Small intestine (tissue), 7 donors: ENCODE measurements at regions not wholly inside any gene's neighbourhood (a gene's known extent, or its start where the extent isn't known, plus 50 kb on each side); places are given as distances from the start of the nearest gene placed in this dataset.
A peak's percentile ranks its signal among the peaks of the same experiment; 100 is the strongest.
"Not testable (repeated sequence)": the region's sequence is repeated elsewhere in the genome, so short reads cannot be mapped to it uniquely, and the experiment has no call there.

Experiments used
- DNase-seq, 2 donors: peaks; one replicate each; pipeline versions ENCODE4 v3.0.0 to v3.0.0-alpha.2; 2013
- FAIRE-seq: peaks from 2 replicates; lab custom pipeline; 2012; peaks lifted over from hg19 to GRCh38; lab: Jason Lieb, UNC
- H3K27ac ChIP-seq, 3 donors: one replicate each; pipeline ENCODE4 v1.5.1; 2013; ENCODE audit warnings: low read length in 2 of 3, mild to moderate bottlenecking in 2 of 3, control low read depth in 1 of 3, inconsistent platforms in 1 of 3, low read depth in 1 of 3, moderate library complexity in 1 of 3
- H3K27me3 ChIP-seq, 3 donors: one replicate each; pipeline ENCODE4 v1.6.1; 2013; ENCODE audit warnings: low read length in 3 of 3, inconsistent platforms in 1 of 3; ENCODE audit not compliant: control insufficient read depth in 3 of 3, insufficient read depth in 3 of 3
- H3K36me3 ChIP-seq, 3 donors: one replicate each; pipeline ENCODE4 v1.6.1; 2013; ENCODE audit warnings: low read length in 3 of 3, inconsistent platforms in 1 of 3, low read depth in 1 of 3, mild to moderate bottlenecking in 1 of 3, moderate library complexity in 1 of 3; ENCODE audit not compliant: control insufficient read depth in 3 of 3, insufficient read depth in 2 of 3
- H3K4me1 ChIP-seq, 3 donors: one replicate each; pipeline ENCODE4 v1.6.1; 2013; ENCODE audit warnings: low read length in 2 of 3, inconsistent platforms in 1 of 3, low read depth in 1 of 3, mild to moderate bottlenecking in 1 of 3, moderate library complexity in 1 of 3; ENCODE audit not compliant: control insufficient read depth in 3 of 3, insufficient read depth in 2 of 3
- H3K4me3 ChIP-seq, 3 donors: one replicate each; pipeline ENCODE4 v1.5.1; 2013; ENCODE audit warnings: low read length in 3 of 3, control low read depth in 1 of 3, inconsistent platforms in 1 of 3, low read depth in 1 of 3, mild to moderate bottlenecking in 1 of 3, moderate library complexity in 1 of 3
- H3K9me3 ChIP-seq, 2 donors: one replicate each; pipeline ENCODE4 v1.6.1; 2013; ENCODE audit warnings: low read depth in 1 of 2, low read length in 1 of 2; ENCODE audit not compliant: control insufficient read depth in 2 of 2, insufficient read depth in 1 of 2
- WGBS, 3 donors: extraction: QIAGEN DNeasy Blood & Tissue Kit; methylation state at CpG; one replicate each; pipeline ENCODE4 v1.1.7; 2013; 5-methylcytosine and 5-hydroxymethylcytosine counted together
- donor health status: healthy with polysubstance abuse.
- donor health status: control.
- donor health status: control.
- donor health status: Bipolar disorder and iron deficiency.
- donor health status: healthy.

DNA sequence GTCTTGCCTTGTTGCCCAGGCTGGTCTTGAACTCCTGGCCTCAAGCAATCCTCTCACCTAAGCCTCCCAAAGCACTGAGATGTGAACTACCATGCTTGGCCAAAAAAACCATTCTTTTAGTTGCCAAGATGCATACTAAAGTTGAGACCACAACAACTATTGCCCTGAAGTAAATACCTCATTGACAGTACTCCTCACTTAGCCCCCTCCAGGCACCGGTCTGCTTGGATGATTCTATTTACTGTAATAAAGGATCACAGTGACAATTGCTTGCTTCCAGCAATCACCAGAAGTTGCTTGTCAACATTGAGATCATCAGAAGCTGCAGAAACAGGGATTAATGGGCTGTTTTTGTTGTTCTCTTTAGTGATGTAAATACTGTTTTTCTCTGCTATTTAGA, 97.1 kb downstream of the CDRT15L2 start:
- not testable (repeated sequence) for H3K27me3 ChIP-seq, FAIRE-seq
- 61 to 80% (median 75%) methylated on average over 1 of the region's 1 CpG for WGBS, 3 donors

DNA sequence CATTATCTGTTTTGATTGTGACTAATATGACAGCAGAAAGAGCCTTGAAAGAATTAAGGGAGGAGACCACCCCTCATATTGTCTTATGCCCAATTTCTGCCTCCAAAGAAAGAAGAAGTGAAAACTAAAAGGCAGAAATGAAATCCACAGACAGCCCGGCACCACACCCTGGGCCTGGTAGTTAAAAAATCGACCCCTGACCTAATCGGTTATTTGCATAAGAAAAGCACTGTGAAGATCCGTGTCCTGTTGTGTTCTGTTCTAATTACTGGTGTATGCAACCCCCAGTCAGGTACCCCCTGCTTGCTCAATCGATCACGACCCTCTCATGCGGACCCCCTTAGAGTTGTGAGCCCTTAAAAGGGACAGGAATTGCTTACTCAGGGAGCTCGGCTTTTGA, 97.9 kb downstream of the CDRT15L2 start:
- not testable (repeated sequence) for H3K36me3 ChIP-seq, FAIRE-seq, H3K4me3 ChIP-seq, H3K4me1 ChIP-seq, H3K27me3 ChIP-seq, H3K9me3 ChIP-seq, DNase-seq
- peak overlapping the region in 1 of 3 donors; percentile 3 for H3K27ac ChIP-seq
- WGBS, 3 donors: 68 to 82% (median 70%) methylated on average over 8 of the region's 8 CpGs

More for the DNA sequence above, 97.1 kb downstream of the CDRT15L2 start:
- not testable (repeated sequence) for H3K9me3 ChIP-seq, DNase-seq, H3K27ac ChIP-seq, H3K4me1 ChIP-seq, H3K4me3 ChIP-seq, H3K36me3 ChIP-seq

DNA sequence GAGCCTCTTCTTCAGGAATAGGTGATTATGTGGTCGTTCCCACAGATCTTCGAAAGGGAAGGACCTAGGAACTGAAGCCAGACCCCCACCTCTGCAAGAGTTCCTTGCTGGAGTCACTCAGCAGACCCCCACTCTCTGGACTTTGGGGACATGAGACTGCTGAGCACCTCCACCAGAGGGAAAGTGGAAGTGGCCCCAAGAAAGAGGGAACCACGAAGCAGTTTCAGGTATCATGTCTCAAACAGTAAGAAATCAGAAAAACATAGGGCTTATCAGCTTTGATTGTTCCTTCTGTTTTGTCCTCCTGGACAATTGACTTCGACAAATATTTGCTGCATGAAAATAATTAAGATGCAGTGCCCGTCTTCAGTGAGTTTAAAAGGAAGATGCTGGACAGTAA, 98.9 kb downstream of the CDRT15L2 start:
- not testable (repeated sequence) for FAIRE-seq, H3K4me3 ChIP-seq, H3K4me1 ChIP-seq, H3K27me3 ChIP-seq, H3K27ac ChIP-seq, H3K9me3 ChIP-seq, H3K36me3 ChIP-seq, DNase-seq
- 77 to 86% (median 84%) methylated on average over 5 of the region's 5 CpGs for WGBS, 3 donors

DNA sequence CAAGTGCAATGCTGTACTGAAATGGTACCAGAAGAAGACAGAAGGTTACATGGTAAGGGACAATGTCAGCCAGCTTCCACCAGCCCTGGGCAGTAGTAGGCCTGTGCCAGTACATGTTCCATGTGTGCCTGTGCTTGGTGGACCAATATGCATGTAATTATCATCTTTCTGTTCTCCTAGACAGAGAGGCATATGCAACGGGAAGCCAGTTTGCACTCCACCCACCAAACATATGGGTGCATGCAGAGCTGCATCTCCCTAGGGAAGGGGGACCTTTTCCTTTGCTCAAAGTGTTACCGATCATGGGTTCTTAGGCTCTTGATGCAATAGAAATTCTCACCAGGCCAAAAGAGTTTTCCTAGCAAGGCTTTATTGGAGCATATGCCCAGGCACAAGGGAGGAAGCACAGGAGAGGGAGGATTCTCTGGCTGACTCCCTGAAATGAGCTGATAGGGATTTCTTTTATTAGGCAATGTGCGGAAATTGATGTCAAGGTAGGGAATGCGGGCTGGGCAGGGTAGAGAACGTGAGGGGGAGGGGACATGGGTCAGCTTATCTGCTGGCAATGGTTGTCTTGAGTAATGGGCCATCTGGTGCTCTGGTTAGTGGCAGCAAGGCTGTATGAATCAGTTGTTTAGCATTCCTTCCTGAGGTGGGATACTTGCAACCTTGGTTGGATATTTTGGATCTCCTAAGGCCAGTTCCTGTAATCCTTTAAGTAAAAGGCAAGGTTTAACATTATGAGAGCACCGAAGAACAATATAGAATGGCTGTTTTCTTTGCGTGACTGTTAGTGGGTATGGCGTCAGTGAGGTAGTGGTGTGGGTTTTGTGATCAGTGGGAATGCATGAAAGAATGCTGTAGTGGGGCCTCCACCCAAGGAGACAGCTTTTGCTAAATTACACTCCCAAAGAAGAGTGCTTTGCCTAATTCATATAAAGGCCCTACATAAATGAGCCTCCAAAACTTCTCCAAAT, 102.5 kb downstream of the CDRT15L2 start:
- not testable (repeated sequence) for H3K4me3 ChIP-seq, FAIRE-seq, H3K27me3 ChIP-seq, H3K4me1 ChIP-seq, DNase-seq, H3K27ac ChIP-seq, H3K9me3 ChIP-seq, H3K36me3 ChIP-seq
- WGBS, 3 donors: 79 to 89% (median 80%) methylated on average over 8 of the region's 8 CpGs

DNA sequence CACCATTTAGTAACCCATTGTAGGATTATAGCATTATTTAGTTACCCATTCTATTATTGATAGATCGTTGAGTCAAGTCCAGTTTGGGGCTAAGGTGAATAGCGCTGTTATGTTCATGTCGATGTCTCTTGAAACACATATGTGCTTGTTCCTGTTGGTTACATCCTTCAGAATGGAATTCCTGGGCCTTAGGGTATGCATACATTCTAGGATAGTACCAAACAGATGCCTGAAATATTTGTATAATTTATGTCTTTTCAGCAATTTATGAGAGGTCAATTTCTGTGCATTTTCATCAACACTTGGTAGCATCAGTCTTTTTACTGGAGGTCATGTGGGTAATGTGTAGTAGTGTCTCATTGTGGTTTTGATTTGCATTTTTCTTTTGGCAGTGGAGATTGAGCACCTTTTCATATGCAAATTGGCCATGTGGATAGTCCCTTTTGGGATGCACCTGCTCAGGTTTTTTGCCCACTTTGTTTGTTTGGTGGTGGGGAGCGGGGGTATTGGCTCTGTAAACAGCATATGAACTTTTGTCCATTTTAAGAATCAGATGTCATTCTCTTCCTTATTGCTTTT, 104.2 kb downstream of the CDRT15L2 start:
- H3K4me1 ChIP-seq, H3K9me3 ChIP-seq, H3K36me3 ChIP-seq, DNase-seq, H3K27ac ChIP-seq, FAIRE-seq, H3K4me3 ChIP-seq, H3K27me3 ChIP-seq: not testable (repeated sequence)
- WGBS, 3 donors: 94 to 97% (median 95%) methylated on average over 3 of the region's 4 CpGs

DNA sequence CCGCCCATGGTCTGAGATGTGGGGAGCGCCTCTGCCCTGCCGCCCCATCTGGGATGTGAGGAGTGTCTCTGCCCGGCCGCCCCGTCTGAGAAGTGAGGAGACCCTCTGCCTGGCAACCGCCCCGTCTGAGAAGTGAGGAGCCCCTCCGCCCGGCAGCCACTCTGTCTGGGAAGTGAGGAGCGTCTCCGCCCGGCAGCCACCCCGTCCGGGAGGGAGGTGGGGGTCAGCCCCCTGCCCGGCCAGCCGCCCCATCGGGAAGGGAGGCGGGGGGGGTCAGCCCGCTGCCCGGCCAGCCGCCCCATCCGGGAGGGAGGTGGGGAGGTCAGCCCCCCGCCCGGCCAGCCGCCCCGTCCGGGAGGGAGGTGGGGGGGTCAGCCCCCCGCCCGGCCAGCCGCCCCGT, 105.5 kb downstream of the CDRT15L2 start:
- H3K27me3 ChIP-seq, H3K9me3 ChIP-seq, H3K4me1 ChIP-seq, H3K4me3 ChIP-seq, DNase-seq, FAIRE-seq, H3K27ac ChIP-seq, H3K36me3 ChIP-seq: not testable (repeated sequence)
- 95 to 100% (median 96%) methylated on average over 2 to 28 of the region's 32 CpGs for WGBS, 3 donors

DNA sequence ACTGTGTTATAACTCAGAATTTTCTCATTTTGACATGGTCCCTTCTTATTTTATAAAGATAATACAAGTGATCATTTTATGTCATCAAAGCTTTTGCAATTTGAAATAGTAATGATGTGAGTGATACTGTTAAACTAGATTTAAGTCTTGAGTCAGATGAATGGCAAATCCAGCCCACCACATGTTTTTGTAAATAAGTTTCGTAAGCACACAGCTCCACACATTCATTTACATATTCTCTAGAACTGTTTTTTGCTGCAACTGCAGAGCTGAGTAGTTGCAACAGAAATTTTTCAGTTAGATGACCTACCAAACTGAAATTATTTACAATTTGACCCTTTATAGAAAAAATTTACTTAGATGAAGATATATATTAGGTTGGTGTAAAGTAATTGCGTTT, 108.1 kb downstream of the CDRT15L2 start:
- not testable (repeated sequence) for DNase-seq, FAIRE-seq, H3K9me3 ChIP-seq, H3K27ac ChIP-seq, H3K4me3 ChIP-seq, H3K36me3 ChIP-seq, H3K27me3 ChIP-seq, H3K4me1 ChIP-seq
- WGBS, 3 donors: no CpG with 5 or more reads among the region's 2 CpGs

DNA sequence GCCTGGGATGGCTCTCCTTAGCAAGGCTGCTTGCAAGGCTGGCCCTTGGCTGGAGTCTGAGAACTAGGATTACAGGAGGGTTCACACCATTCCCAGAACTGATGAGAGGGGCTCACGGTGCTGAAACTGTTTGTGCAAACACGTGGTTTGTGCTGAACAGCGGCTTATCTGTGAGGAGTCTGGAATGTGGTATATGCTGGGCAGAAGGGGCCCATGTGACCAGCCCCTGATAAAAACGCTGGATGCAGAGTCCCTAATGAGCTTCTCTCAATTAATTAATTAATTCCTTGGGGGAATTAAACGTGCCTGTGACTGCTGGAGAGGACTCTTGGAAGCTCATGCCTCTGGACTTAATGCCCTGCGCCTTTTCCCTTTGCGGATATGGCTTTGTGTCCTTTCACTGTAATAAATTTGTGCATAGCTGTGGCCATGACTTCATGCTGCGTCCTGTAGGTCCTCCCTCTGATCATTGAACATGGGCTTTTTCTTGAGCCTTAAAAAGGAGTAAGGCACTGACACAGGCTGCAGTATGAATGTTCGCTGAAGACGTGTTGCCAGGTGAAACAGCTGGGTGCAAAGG, 109.7 kb downstream of the CDRT15L2 start:
- H3K9me3 ChIP-seq, H3K4me1 ChIP-seq, H3K36me3 ChIP-seq, H3K27me3 ChIP-seq, H3K27ac ChIP-seq, FAIRE-seq, H3K4me3 ChIP-seq: not testable (repeated sequence)
- WGBS, 3 donors: 55 to 61% (median 57%) methylated on average over 10 of the region's 10 CpGs
- peak in 1 of 2 donors; percentile 16 for DNase-seq
